HepG2 (cell line): ENCODE measurements at regions not wholly inside any gene's neighbourhood (a gene's known extent, or its start where the extent isn't known, plus 50 kb on each side); places are given as distances from the start of the nearest gene placed in this dataset.
A peak's percentile ranks its signal among the peaks of the same experiment; 100 is the strongest.

Experiments
- ARNTL ChIP-seq: sonication (generic); formaldehyde crosslinking; IDR thresholded peaks from 2 replicates; pipeline ENCODE4 v1.4.0; 2020; ENCODE audit warnings: mild to moderate bottlenecking, missing genetic modification reagents
- CSRNP2 ChIP-seq: sonication (generic); formaldehyde crosslinking; conservative IDR thresholded peaks from 2 replicates; pipeline ENCODE4 v1.8.0; 2022; ENCODE audit warnings: low read depth, missing genetic modification reagents
- DNMT3B ChIP-seq: conservative IDR thresholded peaks from 2 replicates; pipeline ENCODE4 v1.6.1; 2016; ENCODE audit warnings: missing biosample characterization, control low read depth
- FOXK1 ChIP-seq: sonication (generic); formaldehyde crosslinking; IDR thresholded peaks from 2 replicates; pipeline ENCODE4 v1.4.0; 2020; ENCODE audit warnings: low read depth, missing genetic modification reagents, borderline replicate concordance
- HINFP ChIP-seq: sonication (generic); formaldehyde crosslinking; IDR thresholded peaks from 2 replicates; pipeline ENCODE4 v1.4.0; 2020; ENCODE audit warnings: low read depth, mild to moderate bottlenecking, missing genetic modification reagents
- HIVEP1 ChIP-seq: sonication (generic); formaldehyde crosslinking; IDR thresholded peaks from 2 replicates; pipeline ENCODE4 v1.4.0; 2020; ENCODE audit warnings: mild to moderate bottlenecking, missing genetic modification reagents
- KLF16 ChIP-seq, 2 experiments: sonication (generic) in 1 of 2; formaldehyde crosslinking in 1 of 2; IDR thresholded peaks; 2 replicates each; pipeline versions ENCODE4 v1.6.1 to v1.8.0; 2016 to 2023; ENCODE audit warnings: missing genetic modification reagents in 2 of 2, missing compliant biosample characterization in 1 of 2
- NR2C2 ChIP-seq: sonication (generic); formaldehyde crosslinking; IDR thresholded peaks from 2 replicates; pipeline ENCODE4 v1.4.0; 2020; ENCODE audit warnings: missing genetic modification reagents, mild to moderate bottlenecking, moderate library complexity, borderline replicate concordance
- RFXAP ChIP-seq: sonication (generic); formaldehyde crosslinking; IDR thresholded peaks from 2 replicates; pipeline ENCODE4 v1.4.0; 2020; ENCODE audit warnings: missing genetic modification reagents, borderline replicate concordance
- SOX6 ChIP-seq, 2 experiments: fragments of 450-650 bp in 1 of 2; sonication (generic) in 1 of 2; formaldehyde crosslinking in 1 of 2; IDR thresholded peaks; 2 replicates each; pipeline versions ENCODE4 v1.4.0 to v1.6.1; 2017 to 2020; ENCODE audit warnings: antibody characterized with exemption in 1 of 2, mild to moderate bottlenecking in 1 of 2, missing genetic modification reagents in 1 of 2
- TCF12 ChIP-seq, 2 experiments: fragments of 450-650 bp in 1 of 2; sonication (generic) in 1 of 2; formaldehyde crosslinking in 1 of 2; IDR thresholded peaks; 2 replicates each; pipeline versions ENCODE4 v1.6.1 to v1.8.0; 2017 to 2022; ENCODE audit warnings: antibody characterized with exemption in 1 of 2, mild to moderate bottlenecking in 1 of 2, missing genetic modification reagents in 1 of 2, moderate library complexity in 1 of 2
- ZBTB7A ChIP-seq: sonication (generic); formaldehyde crosslinking; IDR thresholded peaks from 2 replicates; pipeline ENCODE4 v1.8.0; 2022; ENCODE audit warnings: mild to moderate bottlenecking, missing genetic modification reagents
- ZNF280D ChIP-seq: sonication (generic); formaldehyde crosslinking; IDR thresholded peaks from 2 replicates; pipeline ENCODE4 v1.5.1; 2020; ENCODE audit warnings: mild to moderate bottlenecking, missing genetic modification reagents
- ZNF34 ChIP-seq: sonication (generic); formaldehyde crosslinking; IDR thresholded peaks from 2 replicates; pipeline ENCODE4 v1.4.0; 2020; ENCODE audit warnings: mild to moderate bottlenecking, missing genetic modification reagents, borderline replicate concordance
- ZNF503 ChIP-seq: sonication (generic); formaldehyde crosslinking; IDR thresholded peaks from 2 replicates; pipeline ENCODE4 v1.4.0; 2020; ENCODE audit warnings: missing genetic modification reagents
- ZNF619 ChIP-seq: sonication (generic); formaldehyde crosslinking; IDR thresholded peaks from 2 replicates; pipeline ENCODE4 v1.4.0; 2020; ENCODE audit warnings: mild to moderate bottlenecking, missing genetic modification reagents
- ZNF746 ChIP-seq: sonication (generic); formaldehyde crosslinking; IDR thresholded peaks from 2 replicates; pipeline ENCODE4 v1.8.0; 2022; ENCODE audit warnings: mild to moderate bottlenecking, missing genetic modification reagents

- TF ChIP-seq HINFP (CRISPR knock-in tag) (no peak), ZNF503 (CRISPR knock-in tag) (no peak), CSRNP2 (CRISPR knock-in tag) (no peak), ZNF746 (CRISPR knock-in tag) (peak; percentile 23; the same call in 1 of the 2 replicates), ZNF34 (CRISPR knock-in tag) (no peak), NR2C2 (CRISPR knock-in tag) (no peak), ZNF280D (CRISPR knock-in tag) (no peak), FOXK1 (CRISPR knock-in tag) (peak; percentile 71; the same call in 1 of the 2 replicates), KLF16 (CRISPR knock-in tag; IDR thresholded peaks at IDR 0.05) (no peak), TCF12 (IDR thresholded peaks at IDR 0.05) (no peak), TCF12 (CRISPR knock-in tag; IDR thresholded peaks at IDR 0.05) (no peak), ZBTB7A (CRISPR knock-in tag) (no peak), DNMT3B (no peak), HIVEP1 (CRISPR knock-in tag) (no peak), RFXAP (no peak), SOX6 (IDR thresholded peaks at IDR 0.05) (no peak), SOX6 (CRISPR knock-in tag; IDR thresholded peaks at IDR 0.05) (0 out of 2 replicates have a peak, but pooled peaks have one; percentile 21), ZNF619 (no peak), ARNTL (CRISPR knock-in tag) (no peak)
Measured at GRCh38 chr10:78937800-78938694, 130.7 kb upstream of the ZMIZ1 start (continued).
